GM21367 (cell line): ENCODE measurements at regions not wholly inside any gene's neighbourhood (a gene's known extent, or its start where the extent isn't known, plus 50 kb on each side); places are given as distances from the start of the nearest gene placed in this dataset.
A peak's percentile ranks its signal among the peaks of the same experiment; 100 is the strongest.

Source experiments
- ATAC-seq: cut with Tn5 transposase; IDR thresholded peaks from one replicate; pipeline ENCODE4 v1.9.1; 2021; ENCODE audit not compliant: unreplicated experiment

DNA sequence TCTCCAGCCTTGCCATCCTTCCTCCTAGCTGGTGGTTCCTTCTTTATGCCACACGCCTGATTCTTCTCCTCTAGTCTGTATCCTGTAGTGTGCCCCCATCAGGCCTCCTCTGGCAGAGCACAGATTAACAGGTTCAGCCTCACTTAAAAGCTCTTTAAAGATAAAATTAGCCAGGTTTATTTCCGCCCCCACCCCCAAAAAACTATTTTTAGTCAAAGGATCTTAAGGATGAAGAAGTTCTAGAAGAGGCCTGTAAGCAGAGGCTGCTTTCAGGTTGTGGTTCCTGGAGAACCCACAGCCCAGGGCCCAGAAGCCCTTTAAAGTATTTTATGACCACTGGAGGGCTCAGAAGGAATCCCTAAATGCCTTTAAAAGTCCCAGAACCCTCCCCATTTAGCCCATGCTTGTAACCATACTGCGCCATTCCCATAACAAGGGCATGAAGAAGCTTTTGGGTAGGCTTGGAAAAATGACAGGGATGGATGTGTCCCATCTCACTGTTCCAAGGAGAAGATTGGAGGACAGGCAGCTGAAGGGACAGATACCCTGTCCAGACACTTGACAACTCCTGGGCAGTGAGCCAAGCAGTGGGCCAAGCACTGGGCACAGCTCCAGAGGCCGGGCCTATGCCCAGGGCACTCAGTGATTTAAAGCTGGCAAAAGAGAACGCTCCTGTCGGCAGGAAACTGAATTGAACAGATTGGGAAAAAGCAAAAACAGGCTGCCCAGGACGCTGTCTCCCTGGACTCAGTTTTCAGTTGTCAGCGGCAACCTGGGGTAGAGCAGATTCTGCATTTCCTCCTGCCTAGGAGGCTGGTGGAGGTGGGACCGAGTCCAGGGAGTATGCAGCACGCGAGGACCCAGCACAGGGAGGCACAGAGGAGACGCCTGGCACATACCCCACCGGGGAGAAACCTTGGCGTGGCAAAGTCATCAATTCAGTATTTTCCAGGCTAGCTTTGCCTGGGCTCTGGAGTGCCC, 106.3 kb upstream of the SSBP2 start:
- ATAC-seq: no peak

DNA sequence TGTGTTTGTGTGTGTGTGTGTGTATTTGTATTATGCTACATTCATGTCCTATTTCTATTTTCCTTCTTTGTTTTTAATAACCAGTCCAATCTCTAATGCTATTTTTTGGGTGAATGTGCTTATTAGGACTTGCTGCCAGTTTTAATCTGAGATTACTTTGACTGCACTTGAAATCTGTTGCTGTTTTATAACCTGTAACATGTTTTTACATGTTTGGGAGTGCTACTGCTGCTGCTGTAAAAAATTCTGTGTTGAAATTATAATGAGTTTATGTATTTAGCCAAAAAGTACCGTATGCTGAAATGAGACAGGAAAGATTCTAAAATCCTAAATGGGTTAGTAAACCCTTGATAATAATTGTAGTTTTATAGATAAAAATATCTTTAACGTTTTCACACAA, 104.7 kb upstream of the SSBP2 start:
- ATAC-seq: no peak

DNA sequence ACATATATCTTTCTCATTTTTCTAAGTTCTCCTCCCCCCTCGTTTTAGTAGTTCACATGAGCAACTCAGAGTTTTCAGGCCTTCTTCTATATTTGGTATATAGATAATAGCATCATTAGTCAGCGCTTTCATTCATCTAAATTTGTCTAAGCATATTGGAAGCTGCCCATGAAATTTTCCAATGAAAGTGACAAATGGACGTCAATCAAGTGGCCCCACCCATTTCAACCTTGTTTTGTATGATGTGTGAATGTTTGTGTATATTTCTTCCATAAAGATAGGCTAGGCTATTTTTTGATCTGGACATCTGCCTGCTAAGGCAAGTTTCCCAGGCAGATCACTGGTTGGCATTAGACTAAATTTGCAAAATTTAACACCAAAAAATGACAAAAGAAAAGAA, 104.0 kb upstream of the SSBP2 start:
- no peak for ATAC-seq

DNA sequence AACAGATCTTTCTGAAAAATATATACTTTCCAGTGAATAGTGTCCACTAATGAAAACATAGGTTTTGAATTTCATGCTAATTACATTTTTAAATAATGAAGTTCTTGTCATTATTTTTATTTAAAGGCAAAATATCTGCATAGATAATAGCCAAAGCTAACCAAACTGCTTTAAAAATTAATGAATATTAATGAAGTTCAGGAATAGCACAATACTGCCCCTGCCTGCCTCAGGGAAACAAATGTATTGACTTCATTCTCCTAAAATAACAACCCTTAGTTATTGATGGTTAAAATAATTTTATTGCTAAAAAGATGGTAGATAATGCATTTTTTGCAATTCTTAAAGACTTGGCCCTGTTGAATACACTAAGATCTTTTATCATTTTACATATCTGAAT, 103.6 kb upstream of the SSBP2 start:
- ATAC-seq: no peak

DNA sequence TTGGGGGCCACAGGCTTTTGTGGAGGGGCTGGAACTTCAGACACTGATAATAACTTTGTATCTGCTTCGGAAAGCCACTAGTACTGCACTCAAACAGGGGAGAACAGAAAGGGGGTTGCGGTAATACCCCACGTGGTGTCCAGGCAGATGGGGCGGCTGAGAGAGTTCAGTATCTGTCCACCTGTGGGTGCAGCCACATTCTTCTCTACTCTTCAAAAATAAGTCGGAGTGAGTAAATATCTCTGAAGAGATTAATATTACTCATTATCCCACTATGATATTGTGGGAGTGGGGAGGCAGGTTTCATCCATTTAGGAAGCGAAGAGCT, 102.1 kb upstream of the SSBP2 start:
- no peak for ATAC-seq

DNA sequence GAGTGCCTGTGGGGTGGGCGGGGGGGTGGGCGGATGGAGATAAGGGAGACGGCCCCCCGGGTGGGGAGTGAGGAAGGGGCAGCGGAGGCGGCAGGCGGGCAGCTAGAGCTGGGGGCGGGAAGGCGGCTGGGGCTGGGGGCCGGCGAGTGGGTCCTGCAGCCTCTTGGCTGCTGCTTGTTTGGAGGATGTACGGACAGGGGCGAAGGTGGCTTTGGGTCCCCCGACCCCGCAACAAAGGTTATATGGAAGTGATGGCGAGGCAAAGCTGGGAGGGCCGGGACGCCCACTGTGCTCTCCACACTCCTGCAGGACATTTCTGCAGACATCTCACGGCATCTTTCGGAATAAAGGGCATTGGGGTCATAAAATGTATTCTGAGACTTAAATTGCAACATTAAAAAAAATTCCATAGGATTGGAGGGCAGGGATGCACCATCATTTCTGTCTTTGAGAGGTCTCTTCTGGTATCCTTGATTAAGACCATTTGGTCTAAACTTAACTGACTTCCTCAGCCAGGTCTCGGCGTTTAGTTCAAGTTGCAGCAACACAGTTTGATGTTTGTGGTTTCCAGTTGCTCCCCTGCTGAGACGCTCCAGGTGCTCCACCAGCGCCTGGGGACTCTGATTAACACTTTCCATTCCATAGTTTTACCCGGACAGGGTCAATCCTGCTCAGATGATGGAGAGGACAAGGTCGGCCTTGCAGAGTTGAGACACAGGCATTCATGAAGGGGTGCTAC, 101.6 kb upstream of the SSBP2 start:
- ATAC-seq: no peak

DNA sequence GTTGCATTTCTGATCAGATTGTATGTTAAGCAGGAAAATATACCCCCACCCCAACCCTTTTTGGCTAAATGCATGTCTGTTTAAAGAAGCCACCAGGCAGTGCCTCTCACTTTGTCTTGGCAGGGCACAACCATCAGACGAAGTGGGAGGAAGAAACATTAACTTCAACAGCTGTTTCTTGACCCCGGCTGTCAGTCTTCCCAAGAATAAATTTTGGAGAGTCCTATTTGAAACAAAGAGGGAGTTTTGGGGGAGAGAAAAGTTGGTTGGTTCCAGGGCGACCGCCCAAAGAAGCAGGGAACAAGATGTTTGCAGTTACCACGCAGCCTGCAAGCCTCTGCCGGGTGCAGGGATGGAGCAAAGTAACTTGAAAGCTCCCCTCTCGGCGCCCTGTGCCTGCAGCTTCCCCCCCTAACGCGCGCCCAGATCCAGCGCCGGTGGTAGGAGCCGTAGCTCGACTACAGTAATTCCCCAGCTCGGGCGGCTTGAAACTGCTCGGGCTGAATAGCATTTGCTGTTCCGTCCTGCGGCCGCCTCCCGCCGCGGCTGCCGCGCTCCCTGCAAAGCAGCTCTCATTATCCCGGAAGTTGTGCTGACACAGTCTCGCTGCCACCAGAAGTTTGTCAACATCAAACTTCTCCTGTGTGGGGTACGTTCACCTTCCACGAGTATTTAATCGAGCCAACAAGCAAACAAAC, 100.7 kb upstream of the SSBP2 start:
- ATAC-seq: peak; percentile 89

DNA sequence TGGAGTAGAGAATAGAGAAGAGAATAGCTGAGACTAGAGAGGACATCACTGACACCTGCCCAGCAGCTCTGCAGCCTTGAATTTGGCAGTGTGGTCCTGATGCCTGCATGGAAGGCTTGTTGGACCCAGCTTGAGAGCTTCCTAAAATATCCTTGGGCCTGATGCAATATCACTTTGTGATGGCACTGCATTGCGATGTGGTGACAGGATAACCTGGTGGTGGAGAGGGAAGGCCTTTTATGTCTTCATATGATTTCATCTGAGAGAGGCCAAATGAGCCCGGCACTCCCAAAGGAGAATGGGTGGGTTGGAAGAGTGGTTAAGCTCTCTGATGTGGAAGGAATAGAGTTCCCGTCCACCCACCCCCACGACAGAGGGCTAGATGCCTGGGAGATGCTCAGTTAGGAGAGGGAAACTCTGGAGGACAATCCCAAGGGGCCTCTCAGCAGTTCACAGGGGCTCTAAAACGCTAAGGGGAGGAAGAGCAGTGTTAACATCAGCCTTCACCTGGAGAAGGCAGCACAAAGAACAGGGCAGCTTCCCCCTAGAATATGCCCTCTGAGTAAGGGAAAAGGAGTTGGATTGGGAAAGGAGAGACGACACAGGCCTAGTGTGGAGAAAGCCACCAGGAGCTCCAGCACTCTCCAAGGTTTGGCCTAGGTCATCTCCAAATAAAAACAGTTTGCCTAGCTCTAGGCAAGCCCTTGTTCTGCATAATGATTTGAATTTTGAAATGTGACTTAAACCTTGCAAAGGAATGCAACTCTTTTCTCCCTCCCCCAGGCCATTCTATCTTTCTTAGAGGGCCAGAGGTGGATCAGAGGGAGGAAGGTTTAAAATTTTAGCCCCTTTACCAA, 99.8 kb upstream of the SSBP2 start:
- ATAC-seq: no peak

DNA sequence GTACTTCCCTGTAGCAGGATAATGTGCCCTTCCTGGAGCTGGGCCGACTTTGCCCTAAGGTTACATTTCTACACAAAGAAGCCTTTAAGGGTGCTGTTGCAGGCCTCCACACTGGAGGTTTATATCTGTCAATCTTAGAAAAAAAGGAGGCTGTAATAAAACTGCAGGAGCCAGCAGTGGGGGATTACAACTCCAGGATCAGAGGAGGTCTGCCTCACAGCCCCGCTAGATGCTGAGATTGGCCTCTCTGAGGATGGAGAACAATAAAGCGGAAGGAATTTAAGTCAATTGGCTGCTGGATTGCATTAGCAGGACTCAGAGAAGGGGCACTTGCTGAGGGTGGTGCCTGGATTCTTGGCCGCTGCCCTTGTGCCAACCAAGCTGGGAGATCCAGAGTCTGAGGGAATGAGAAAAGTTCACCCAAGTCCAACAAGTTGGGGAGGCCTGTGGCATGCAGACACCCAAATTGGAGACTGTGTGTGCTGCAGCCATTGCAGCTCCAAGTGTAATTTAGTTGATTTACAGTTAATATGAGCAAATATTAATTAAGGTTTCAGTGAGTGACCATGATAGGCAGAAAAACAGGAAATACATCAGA, 99.0 kb upstream of the SSBP2 start:
- no peak for ATAC-seq

DNA sequence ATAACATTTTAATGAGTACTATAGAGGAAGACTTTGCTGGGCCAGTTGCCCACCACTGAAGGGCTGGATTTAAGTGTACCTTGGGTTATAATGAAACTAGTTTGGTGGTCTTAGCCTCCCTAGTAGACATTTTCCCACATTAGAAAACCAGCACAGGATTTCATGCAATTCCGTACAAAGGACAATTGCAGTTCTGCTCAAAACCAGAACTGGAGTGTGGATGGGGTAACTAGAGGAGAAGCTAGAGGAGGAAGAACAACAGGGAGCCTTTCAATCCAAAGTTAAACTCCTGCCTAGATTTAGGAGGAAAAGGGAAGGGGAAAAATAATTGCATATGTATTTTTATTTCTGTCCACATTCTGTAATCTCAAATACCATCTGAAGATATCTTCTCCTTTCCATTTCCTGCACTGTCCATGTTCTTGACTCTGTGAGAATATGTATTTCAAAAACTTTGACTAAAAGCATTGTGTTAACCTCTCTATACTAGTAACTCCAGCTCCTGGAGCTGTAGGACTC, 97.5 kb upstream of the SSBP2 start:
- no peak for ATAC-seq

DNA sequence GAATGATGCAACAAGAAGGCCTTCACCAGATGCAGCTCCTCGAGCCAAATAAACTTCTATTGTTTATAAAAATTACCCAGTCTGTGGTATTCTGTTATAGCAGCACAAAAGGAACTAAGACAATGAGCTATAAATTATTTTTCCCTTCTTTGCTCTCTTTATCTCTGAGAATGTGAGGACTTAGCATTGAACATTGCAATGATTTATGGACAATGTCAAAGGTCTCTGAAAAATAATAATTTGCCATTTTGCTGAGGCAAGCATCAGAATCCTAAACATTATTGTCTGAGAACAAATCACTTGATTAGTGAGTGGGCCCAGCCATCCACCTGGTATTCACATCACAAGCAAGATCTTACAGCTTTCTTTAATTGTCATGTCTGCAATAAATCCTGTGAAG, 95.4 kb upstream of the SSBP2 start:
- no peak for ATAC-seq

DNA sequence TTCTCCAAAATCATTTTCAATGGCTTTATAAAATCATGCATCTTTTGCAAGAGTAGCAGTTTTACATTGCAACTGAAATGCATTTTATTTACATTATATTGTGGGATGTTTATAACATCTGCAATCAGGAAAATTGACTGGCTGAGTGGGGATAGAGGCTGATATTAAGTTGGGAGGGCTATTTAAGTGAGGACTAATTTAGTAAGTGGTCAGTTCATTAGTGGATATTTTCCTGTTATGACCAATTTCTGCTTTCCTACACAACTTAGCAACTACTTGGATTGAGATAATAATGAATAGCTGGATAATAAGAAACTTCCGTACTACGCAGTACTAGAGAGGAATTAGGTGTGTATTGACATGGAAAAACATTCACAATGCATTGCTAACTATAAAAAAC, 92.9 kb upstream of the SSBP2 start:
- no peak for ATAC-seq

DNA sequence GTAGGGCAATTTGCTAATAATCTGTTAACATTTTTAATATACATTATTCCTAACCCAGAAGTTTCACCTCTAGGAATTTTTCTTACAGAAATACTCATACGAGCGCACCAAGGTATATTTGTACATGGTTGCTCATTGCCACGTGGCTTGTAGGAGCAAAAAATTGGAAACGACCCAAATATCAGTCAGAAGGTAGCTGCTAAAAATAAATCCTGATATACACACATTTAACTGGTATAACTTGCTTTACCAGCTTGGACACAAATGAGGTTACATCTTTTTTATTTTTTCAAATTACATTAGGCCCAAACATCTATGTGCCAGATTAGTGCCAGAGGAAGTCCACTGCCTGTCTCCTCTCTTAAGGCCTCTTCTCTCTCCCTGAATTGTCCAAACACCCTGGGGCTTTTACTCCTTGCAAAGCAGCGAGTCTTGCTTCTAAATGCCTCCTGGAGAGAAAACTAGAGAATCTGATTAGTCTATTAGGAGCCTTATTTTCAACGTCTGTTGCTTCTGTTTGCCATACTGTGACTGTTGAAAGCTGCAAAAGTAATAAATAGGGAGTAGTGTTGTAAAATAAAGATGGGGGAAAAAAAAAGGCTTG, 92.0 kb upstream of the SSBP2 start:
- no peak for ATAC-seq

DNA sequence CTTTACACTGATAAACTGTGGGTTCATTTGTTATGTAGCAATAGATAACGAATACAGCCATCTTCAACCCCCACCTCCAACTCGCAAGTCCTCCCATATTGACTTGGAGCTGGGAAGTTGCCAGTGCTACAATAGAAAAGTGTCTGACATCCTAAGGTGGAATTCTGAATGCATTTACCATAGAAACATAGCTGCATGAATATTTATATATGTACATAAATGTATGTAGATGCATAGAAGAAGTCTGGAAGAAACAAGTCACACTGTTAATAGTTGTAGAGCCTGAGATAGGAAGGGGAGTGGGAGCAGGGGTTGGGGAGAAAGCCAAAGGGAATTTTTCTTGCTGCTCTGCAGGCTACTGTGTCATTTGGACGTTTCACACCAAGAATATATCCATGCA, 88.1 kb upstream of the SSBP2 start:
- no peak for ATAC-seq

DNA sequence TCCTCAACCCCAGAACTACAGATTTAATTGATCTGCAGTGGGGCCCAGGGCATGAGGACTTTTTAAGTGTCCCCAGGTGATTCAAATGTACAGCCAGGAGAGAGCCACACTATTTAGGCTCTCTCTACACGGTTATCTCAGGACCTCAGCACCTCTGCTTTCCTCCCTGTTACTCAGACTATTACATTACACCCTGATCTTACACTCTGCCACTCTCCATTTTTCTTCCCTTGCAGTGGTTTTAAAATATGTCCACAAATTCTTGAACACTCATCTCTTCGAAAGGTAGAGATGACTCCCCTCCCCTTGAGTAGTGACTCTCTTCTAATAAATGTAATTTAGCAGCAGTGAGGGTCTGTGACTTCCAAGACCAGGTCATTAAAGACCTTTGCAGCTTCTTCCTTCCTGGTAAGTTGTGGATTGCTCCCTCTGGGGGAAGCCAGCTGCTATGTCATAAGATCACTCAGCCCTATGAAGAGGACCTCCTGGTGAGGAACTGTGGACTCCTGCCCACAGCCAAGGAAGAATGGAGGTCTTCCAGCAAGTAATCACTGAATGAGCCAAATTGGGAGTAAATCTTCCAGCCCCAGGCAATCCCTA, 87.5 kb upstream of the SSBP2 start:
- ATAC-seq: peak; percentile 84

DNA sequence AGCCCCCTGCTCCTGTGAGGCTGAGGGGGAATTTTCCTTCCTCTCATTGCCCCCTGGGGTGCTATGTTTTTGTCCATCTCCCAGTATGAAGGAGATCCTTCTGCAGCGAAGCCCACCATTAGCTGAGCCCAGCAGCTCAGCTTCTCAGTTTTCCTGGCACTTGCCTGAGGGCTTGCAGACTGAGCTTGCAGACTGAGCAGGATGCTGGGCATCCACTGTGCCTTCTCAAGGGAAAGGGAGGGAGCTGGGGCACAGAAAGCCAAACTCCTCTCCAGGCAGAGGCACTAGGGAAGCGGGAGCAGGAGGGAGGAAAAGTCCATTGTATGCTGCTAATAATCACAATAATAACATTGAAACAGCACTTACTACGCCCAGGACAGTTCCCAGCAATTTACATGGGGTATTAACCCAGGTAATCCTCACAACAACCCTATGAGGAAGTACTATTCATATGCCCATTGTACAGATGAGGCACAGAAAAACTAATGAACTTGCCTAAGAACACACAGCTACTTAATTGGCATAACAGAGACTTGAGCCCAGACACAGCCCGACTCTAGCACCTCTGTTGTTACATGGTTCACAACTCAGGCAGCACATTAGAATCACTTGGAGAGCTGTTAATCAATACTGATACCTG, 86.9 kb upstream of the SSBP2 start:
- ATAC-seq: no peak

DNA sequence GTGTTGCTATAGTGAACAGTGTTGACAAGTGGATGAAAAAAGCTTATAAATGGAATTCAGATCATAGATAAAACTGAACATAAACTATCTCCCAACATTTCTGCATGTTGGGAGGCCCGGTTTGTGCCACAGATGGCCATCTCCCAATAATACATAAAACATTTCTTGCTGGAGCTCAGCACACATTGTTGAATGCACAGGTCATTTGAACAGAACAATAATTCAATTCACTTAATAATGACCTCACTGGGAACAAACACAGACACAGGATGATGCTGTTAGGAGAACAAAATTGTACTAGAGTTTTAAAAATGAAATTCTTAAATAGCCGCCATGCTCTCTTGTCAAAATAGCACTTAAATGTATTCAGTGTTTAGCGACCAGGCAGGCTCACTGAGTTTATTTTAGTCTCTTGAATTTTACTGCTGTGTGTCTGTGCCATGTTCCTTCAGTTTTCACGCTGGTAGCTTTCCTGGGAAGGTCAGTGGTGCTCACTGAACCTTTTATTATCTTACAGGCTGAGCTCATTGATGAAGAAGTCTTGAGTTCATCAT, 85.0 kb upstream of the SSBP2 start:
- no peak for ATAC-seq

DNA sequence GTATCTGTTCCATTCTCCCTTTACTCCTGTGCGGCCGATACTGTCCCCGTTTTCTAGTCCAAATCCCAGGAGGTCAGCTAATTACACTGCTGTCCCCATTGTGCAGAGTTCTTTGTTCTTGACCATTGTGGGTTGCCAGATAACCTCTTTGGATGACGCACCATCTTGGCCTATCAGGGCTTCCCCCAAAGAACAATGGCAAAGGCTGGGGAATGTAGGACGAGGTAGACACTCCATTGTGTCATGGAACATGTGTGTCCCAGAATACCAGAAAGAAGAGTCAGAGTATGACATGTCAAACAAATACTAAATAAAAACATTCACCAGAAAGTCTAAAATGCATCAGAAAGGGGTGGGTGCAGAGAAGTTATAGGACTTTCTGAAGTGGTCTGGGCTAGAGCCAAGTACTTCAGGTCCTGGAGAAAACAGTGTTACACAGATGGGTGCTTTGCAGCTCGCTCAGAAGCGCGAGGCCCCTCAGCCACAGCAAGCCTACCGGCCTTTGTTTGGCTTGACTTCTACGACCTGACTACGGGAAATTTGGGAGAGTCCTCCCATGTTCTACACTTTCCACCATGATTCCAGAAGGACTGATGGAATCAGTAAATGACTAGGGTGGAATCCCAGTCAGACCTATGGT, 83.2 kb upstream of the SSBP2 start:
- ATAC-seq: no peak
